Adipose tissue (tissue), 3 donors: ENCODE measurements at regions not wholly inside any gene's neighbourhood (a gene's known extent, or its start where the extent isn't known, plus 50 kb on each side); places are given as distances from the start of the nearest gene placed in this dataset.

ENCODE experiments used
- H3K27ac ChIP-seq: one replicate; pipeline ENCODE4 v1.5.1; 2013; ENCODE audit warnings: low read depth, low read length
- WGBS, 3 donors: extraction: QIAGEN DNeasy Blood & Tissue Kit; methylation state at CpG; one replicate each; pipeline ENCODE4 v1.1.7; 2013; 5-methylcytosine and 5-hydroxymethylcytosine counted together
- donor health status: healthy with polysubstance abuse.
- donor health status: Bipolar disorder and iron deficiency.
- donor health status: healthy.

DNA sequence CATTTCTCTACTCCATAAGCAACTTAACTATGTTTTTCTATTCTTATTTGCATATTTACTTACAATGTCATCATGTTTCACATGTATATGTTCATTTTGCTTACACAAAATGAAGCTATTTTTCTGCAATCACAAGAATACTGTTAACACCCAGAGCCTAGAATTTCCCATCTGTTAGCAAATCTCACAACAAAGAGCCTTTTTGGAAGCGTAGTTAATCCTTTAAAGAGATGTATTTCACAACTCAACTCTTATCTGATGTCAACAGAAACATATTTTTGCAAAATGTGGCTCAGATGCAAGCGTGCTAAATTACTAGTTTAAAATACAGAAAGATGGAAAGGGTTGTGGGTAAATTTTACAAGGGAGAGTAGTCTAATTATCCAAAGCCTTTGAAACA, 110.6 kb upstream of the COL1A2 start:
- H3K27ac ChIP-seq, result no peak overlapping the region
- 26 to 46% (median 37%) methylated on average over 2 of the region's 2 CpGs for WGBS, 3 donors

DNA sequence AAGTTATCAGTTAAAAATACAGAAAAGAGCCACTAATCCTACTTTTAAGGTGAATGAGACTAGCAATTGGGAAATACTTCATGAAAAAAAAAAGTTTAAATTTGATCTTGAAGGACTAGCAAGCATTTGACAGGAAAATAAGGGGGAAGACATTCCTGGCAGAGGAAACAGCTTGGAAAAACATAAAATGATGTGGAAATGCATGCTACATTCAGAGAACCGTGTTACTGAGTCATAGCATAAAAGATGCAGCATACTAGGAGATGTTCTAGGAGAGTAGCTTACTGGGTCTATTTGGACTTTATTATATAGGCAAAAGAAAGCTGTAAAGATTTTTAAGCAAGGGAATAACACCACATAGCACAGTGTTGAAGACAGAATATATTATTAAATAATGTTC, 108.6 kb upstream of the COL1A2 start:
- no peak overlapping the region for H3K27ac ChIP-seq
- 42 to 76% (median 51%) methylated on average over 1 of the region's 1 CpG for WGBS, 3 donors

DNA sequence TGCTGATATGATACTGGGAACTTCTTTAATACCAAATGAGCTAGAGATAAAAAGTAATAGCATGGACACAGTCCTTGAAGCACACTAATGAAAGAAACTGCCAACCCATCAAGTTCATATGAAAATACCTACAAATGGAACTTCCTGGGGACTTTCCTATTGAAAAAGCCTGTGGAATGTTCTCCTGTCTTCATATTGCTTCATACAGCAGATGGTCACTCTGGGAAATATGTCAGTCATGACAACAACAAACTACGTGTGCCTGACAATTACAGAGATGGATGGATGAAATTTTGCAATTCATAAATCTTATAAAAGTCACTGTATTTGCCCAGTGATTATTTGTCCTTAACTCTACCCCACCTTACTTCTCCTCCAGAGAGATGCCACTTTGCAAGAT, 106.6 kb upstream of the COL1A2 start:
- WGBS, 3 donors, result 61 to 73% (median 66%) methylated on average over 1 of the region's 1 CpG
- no peak overlapping the region for H3K27ac ChIP-seq

DNA sequence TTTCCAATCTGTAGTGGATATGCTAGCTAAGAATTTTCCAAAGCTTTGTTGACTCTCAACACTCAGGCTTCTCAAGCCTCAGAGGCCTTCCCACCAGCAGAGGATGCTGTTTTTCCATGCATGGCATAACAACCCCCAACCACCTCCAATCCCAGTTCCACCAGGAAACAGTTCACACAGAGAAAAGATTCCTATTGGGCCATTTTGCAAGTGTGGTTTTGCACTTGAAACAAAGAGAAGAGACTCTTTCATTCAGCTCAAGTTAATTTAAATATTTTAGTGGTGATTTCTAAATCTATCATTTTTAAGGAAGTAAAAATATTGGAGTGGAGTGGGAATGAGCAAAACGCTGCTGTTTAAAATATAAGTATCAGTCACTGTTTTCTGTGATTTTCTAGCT, 105.6 kb upstream of the COL1A2 start:
- no peak overlapping the region for H3K27ac ChIP-seq
- WGBS, 3 donors, result 42 to 82% (median 42%) methylated on average over 1 of the region's 1 CpG

DNA sequence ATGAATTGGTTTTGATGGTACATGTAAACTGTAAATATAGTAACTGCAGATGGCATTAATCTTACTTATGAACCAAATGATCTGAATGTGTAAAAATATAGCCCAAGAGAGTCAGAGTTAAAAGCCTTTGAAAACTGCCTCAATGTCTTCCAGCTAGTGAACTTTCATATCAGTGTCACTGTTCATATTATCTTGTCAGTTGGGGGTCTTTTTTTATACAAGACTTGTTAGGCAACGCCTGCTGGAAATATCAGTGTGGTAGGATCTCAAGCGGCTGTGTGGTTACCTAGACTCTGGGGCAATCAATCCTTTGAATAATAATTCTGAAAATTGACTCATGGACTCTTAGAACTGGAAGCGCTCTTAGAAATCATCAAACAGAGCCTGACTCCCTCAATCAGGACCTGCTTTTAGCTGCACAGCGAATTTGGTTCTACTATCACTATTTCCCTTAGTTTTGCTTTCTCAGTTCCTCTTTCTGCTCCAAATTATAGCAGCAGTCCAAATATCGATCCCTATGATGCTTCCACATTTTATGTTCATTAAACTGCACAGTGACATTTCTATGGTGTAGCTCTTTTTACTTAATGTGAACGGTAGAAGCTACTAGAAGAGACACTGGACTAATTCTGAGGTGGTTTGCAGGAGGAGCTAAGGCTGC, 100.1 kb upstream of the COL1A2 start:
- 64 to 74% (median 66%) methylated on average over 6 of the region's 6 CpGs for WGBS, 3 donors
- no peak overlapping the region for H3K27ac ChIP-seq

DNA sequence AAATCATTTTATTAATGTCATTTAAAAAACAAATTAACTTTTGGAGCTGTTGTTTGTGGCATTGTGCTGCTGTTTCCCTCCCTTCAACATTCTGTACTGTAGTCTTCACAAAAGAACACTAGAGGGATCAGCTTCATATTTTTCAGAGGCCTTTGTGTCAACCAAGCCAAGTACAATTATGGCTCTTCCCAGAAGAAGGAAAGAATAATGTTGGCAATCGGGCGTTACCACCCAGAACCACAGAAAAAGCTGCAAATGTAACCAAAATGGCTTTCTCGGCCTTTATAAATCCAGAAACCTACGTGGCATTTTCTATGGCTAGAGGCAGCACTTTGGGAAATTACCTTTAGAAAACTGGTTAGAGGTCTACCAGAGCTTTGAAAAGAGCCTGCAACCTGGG, 98.8 kb upstream of the COL1A2 start:
- no peak overlapping the region for H3K27ac ChIP-seq
- WGBS, 3 donors, result 44 to 55% (median 52%) methylated on average over 4 of the region's 4 CpGs

DNA sequence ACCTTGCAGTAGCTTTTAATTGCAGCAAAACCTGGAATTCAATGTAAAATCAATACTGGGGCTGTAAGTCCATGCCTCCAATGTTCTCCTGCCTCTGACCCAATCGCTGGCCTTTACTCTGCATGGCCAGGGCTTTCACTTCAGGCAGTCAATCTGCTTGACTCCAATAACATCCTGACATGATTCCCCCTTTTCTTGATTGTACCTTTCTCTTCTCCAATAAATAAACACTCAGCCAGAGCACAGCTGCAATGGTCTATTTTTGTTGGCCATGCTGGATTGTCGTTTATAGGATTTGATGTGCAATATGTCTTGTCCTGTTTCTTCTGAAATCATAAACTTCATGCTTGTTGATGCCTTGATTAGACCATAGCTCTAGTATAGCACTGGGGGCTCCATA, 97.8 kb upstream of the COL1A2 start:
- no peak overlapping the region for H3K27ac ChIP-seq
- 43 to 84% (median 65%) methylated on average over 2 of the region's 2 CpGs for WGBS, 3 donors

DNA sequence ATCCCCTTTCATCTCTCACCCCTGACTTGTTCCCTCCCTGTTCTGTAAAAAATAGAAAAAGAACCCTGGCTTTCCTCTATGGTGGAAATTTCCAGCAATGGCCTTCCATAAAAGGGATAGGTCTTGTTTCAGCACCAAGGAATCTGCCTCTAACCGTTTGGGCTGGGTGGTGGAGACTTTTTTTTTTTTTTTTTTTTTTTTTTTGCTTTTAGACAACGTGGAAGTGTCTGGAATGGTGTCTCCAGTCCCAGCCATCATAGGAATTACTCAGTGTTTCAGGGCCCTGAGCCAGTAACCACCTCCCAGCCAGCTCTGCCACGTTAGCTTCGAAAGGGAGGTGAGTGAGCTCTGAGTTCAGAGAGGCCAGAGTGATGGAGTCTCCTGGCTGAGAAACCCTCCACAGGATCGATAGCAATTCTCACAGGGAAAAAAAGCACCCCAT, 97.3 kb upstream of the COL1A2 start:
- no peak overlapping the region for H3K27ac ChIP-seq
- 44 to 75% (median 48%) methylated on average over 5 of the region's 5 CpGs for WGBS, 3 donors

DNA sequence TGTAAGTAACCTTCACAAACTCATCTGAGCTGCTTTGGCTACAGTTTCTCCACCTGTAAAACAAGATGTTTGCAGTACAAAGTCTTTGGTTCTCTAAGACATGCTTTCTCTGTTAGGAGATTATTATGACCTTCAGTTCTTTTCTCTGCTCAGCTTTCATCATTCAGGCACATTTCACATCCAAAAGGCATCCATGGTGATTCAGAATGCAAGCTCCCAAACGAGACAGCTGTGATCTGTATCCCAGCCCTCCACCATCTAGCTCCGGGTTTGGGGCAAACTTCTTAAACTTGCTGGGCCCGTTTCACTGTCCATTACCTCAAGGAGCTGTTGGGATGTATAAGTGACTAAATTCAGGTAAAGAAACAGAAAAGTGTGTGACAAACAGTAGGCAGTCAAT, 95.8 kb upstream of the COL1A2 start:
- no peak overlapping the region for H3K27ac ChIP-seq
- 52 to 83% (median 54%) methylated on average over 3 of the region's 3 CpGs for WGBS, 3 donors

DNA sequence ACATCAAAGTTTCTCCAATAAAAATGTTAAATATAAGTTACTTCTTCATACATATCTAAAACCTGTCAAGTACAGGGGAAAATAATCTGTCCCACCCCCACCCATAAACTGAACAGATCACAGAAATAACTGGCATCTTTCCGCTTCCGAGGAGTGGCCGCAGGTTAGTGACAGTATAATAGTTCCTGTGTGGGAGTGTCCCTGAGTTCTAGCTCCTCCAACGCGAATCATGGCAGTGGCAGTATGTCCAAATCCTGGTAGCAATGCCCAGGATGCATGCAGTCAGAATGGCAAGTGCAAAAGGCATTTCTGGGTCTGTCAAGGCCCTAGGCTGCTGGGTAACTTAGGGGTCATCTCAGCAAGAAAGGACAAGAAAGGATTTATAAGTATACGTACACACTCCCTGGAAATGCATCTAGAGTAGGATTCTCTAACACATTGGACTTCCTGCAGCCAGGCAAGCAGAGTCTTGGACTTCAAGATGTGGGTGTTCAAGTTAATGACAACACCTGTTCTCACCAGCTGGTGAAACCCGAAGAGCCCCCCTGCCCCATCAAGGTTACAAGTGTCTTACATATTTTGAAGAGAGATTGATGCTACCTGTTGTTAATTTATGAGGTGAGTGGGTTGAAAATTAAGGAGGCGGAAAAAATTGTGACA, 94.4 kb upstream of the COL1A2 start:
- H3K27ac ChIP-seq, result no peak overlapping the region
- 74 to 85% (median 76%) methylated on average over 8 of the region's 8 CpGs for WGBS, 3 donors

DNA sequence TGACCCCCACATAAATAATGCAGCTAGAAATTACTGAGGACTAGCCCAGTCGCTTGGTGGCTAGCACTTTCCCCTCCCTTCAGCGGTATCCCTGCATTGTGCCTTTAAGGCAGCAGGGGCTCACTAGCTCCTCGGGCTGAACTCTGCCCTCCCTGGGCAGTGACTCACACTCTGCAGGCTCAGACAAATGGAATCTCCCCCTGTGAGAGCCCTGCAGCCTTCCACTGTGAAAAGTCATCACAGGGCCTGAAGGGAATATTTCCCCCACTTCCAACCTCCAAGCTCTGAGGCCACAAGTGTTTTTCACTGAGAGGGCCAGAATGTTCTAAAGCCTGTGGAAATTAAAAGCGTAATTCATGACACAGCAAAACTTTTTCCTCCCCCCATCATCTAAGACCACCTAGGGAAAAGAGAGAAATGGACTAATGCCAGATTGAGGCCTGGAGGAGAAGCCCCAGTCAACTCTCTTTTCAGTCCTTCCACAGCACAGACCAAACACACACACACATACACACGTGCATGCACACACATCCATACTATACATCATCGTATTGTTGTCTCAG, 93.6 kb upstream of the COL1A2 start:
- H3K27ac ChIP-seq, result no peak overlapping the region
- 39 to 55% (median 44%) methylated on average over 6 of the region's 6 CpGs for WGBS, 3 donors

DNA sequence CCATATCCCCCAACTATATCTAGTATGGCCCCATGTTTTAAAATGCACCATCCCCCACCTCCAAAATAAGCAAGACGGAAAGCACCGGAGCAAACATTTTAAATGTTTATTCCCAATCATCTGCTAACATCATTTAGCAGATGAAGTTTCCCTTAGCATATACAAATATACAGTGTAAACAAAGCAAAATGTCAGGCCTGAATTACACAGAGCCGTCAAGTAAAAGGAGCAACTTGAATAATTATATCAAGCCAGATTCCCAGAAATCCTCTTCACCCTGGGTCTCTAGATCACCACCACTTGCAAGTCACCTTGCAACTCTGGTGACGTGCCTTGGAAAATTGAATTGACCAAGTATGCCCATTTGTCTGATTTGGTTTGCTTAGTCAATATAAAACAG, 91.6 kb upstream of the COL1A2 start:
- WGBS, 3 donors, result 46 to 81% (median 71%) methylated on average over 4 of the region's 4 CpGs
- peak overlapping the region; percentile 2 for H3K27ac ChIP-seq

DNA sequence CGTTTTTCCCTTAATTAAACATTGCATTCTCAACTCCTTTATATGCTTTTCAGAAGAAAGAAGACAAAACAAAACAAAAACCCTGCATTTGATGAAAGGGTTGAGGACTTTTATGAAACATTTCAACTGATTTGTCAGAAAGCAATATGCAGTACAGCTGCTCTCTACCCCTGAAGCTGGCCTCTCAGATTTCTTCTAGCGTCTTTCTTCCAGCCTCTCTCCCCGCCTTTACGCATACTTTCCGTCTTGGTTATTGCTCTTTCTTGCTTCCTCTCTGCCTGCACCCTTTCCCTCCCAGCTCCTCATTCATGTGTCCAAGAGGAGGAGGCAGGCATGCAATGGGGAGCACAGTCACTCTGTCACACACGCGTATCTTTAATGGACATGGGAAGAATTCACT, 91.0 kb upstream of the COL1A2 start:
- 31 to 46% (median 38%) methylated on average over 7 of the region's 7 CpGs for WGBS, 3 donors
- H3K27ac ChIP-seq, result no peak overlapping the region

DNA sequence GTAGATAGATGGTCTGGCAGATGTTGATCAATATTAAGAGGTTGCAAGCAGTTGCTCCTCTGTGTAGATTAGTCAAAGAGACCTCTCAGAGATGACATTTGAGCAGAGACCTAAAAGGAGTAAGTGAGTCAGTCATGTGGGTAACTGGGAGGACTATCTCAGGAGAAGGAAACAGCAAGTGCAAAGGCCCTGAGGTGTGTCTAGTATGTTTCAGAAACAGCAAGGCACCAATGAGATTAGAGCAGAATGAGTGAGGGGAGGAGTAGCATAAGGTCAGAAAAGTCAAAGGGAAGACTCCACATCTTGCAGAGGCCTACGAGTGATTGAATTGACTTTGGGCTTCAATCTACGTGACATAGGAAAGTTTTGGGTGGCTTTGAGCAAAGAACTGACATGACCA, 89.8 kb upstream of the COL1A2 start:
- no peak overlapping the region for H3K27ac ChIP-seq
- WGBS, 3 donors, result 88 to 98% (median 89%) methylated on average over 2 of the region's 2 CpGs

DNA sequence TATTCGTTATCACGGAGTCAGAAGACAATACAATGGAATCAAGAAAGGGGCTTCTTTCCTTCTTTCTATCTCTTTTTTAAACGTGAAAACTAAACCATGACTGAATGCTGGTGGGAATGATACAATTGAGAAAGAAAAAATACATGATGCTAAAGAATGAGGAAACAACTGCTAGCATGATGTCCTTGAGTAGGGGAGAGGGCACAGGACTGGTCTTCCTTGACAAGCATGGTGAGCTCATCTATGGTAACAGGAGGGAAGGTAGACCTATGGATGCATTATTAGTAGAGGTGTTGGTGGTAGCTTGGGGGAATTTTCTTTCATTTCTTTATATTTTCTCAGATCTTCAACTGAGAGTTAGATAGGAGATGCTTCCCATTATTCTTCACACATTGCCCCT, 88.9 kb upstream of the COL1A2 start:
- 77 to 89% (median 83%) methylated on average over 3 of the region's 3 CpGs for WGBS, 3 donors
- H3K27ac ChIP-seq, result no peak overlapping the region

DNA sequence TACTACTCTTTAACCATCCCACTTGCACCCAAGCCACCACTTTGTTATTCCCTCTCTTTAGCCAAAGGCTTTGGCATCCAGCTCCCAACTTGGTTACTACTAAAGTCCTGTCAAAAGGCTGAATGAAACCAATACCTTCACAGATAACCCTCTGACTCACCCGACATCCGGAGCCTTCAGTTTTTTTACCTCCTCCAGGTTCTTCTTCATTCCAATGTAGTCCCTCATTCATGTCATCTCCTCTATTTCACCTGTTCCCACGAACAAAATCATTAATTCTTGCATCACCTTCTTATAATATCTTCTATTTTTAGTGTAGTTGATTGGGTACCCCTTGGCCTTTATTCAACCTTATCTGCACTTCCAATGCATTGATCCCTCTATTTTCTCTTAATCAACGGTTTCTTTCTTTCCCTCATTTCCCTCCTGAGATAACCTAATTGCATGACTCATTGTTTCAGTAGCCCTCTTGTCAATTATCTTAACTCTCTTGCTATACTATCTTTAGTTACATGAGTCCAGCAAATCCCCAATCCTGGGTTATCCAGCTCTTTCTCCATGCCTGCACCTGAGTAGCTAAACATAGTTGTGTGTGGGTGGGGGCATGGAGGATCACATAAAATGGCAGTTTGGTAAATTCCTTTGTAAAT, 87.2 kb upstream of the COL1A2 start:
- H3K27ac ChIP-seq, result no peak overlapping the region

DNA sequence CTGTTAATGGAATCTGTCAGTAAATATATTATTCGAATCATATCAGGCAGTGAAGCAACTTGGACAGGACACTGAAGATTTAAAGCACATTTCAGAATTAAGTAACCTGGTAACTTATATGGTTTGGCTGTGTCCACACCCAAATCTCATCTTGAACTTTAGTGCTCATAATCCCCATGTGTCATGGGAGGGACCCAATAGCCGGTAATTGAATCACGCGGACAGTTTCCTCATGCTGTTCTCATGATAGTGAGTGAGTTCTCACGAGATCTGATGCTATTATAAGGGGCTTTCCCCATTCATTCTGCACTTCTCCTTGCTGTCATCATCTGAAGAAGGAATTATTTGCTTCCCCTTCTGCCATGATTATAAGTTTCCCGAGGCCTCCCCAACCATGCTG, 83.2 kb upstream of the COL1A2 start:
- WGBS, 3 donors, result 80 to 86% (median 85%) methylated on average over 6 of the region's 6 CpGs
- no peak overlapping the region for H3K27ac ChIP-seq

More for the DNA sequence above, 87.2 kb upstream of the COL1A2 start:
- 74 to 90% (median 82%) methylated on average over 4 of the region's 4 CpGs for WGBS, 3 donors

DNA sequence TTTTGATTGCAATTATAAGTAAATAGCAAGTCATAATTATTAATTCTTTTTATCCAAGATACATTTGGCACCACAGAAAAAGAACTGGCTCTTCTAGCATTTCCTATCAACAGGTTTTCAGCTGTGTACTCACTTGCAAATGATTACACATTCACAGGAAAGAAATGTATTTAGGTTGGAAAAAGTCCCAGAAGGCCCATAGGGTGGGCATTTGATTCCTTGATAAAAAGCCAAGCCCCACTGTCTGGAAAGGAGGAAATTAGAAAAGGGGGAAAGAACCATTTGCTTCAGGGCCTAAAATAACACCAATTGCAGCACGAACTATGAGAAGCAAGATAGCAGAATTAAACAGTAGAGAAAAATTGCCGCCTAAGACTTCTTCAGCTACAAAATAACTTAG, 80.8 kb upstream of the COL1A2 start:
- H3K27ac ChIP-seq, result no peak overlapping the region
- WGBS, 3 donors, result 38 to 68% (median 62%) methylated on average over 2 of the region's 2 CpGs
